WERI-Rb-1 (cell line): ENCODE measurements at regions not wholly inside any gene's neighbourhood (a gene's known extent, or its start where the extent isn't known, plus 50 kb on each side); places are given as distances from the start of the nearest gene placed in this dataset.

Source experiments
- DNase-seq: peaks from one replicate; pipeline ENCODE4 v3.0.0-alpha.2; 2020
- H3K27ac ChIP-seq: fragments of 250-450 bp; sonication (Bioruptor Pico); 2 replicates; pipeline ENCODE4 v1.5.1; 2020; ENCODE audit warnings: mild to moderate bottlenecking, moderate library complexity
- H3K27me3 ChIP-seq: fragments of 250-450 bp; sonication (Bioruptor Pico); 2 replicates; pipeline ENCODE4 v1.5.1; 2021; ENCODE audit warnings: mild to moderate bottlenecking, low read depth, moderate library complexity; ENCODE audit not compliant: insufficient read depth, severe bottlenecking
- H3K36me3 ChIP-seq: fragments of 250-450 bp; sonication (Bioruptor Pico); 2 replicates; pipeline ENCODE4 v1.5.1; 2020; ENCODE audit warnings: mild to moderate bottlenecking, moderate library complexity
- H3K4me3 ChIP-seq: 2 replicates; pipeline ENCODE4 v1.5.1; 2011; ENCODE audit warnings: low read depth, mild to moderate bottlenecking, control low read depth, low read length
- H3K9me3 ChIP-seq: fragments of 250-450 bp; sonication (Bioruptor Pico); 2 replicates; pipeline ENCODE4 v1.5.1; 2021; ENCODE audit warnings: mild to moderate bottlenecking, moderate library complexity; ENCODE audit not compliant: severe bottlenecking
- TF ChIP-seq, protein P1 (sequence below): IDR thresholded peaks from 2 replicates; pipeline ENCODE4 v1.5.1; 2011; ENCODE audit warnings: low read depth, mild to moderate bottlenecking, control low read depth, inconsistent platforms, low read length

DNA sequence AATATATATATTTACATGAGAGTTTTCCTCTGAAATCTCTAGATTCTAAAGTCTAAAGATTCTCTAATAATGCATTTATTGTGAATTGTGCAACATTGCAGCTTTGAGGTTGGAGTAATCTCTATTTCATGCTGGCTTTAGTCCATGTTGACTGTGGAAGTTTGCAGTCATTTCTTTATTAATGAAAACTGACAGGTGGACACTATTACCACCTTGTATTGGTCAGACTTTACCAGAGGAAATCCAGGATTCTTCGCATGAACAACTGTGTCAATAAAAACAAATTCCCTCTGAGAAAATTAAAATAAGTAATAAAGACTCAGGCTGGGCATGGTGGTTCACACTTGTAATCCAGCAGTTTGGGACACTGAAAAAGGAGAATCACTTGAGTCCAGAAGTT is 274.1 kb downstream of the SHQ1 start:
- no peaks in the 10 kb centered on the region for H3K27me3 ChIP-seq
- TF ChIP-seq, protein P1, sequence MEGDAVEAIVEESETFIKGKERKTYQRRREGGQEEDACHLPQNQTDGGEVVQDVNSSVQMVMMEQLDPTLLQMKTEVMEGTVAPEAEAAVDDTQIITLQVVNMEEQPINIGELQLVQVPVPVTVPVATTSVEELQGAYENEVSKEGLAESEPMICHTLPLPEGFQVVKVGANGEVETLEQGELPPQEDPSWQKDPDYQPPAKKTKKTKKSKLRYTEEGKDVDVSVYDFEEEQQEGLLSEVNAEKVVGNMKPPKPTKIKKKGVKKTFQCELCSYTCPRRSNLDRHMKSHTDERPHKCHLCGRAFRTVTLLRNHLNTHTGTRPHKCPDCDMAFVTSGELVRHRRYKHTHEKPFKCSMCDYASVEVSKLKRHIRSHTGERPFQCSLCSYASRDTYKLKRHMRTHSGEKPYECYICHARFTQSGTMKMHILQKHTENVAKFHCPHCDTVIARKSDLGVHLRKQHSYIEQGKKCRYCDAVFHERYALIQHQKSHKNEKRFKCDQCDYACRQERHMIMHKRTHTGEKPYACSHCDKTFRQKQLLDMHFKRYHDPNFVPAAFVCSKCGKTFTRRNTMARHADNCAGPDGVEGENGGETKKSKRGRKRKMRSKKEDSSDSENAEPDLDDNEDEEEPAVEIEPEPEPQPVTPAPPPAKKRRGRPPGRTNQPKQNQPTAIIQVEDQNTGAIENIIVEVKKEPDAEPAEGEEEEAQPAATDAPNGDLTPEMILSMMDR, result no peak
- no peak overlapping the region for H3K4me3 ChIP-seq
- no peaks in the 10 kb centered on the region for H3K36me3 ChIP-seq
- H3K9me3 ChIP-seq, result no peaks in the 10 kb centered on the region
- no peak overlapping the region for H3K27ac ChIP-seq
- DNase-seq, result no peak

DNA sequence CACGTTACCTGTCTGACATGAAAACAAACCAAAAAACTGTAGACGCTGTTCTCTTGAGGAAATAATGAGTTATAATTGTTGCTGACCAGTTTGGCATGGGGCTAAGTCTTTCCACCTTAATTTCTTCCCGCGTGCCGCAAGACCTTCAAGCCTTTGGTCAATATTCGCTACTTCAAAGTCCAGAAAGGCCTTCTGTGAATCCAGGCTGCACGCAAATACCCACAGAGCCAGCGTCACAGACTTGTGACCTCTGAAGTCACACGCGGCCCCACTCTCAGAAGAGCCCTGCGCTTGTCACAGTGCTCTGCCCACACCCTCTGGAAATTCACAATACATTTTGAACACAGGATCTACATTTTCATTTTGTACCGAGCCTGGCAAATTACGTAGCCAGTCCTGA is 275.2 kb downstream of the SHQ1 start:
- Histone ChIP-seq H3K27me3 (no peaks in the 10 kb centered on the region), H3K36me3 (no peaks in the 10 kb centered on the region), H3K9me3 (no peaks in the 10 kb centered on the region), H3K27ac (no peak overlapping the region), H3K4me3 (no peak overlapping the region)
- TF ChIP-seq, protein P1, result no peak
- DNase-seq, result no peak

DNA sequence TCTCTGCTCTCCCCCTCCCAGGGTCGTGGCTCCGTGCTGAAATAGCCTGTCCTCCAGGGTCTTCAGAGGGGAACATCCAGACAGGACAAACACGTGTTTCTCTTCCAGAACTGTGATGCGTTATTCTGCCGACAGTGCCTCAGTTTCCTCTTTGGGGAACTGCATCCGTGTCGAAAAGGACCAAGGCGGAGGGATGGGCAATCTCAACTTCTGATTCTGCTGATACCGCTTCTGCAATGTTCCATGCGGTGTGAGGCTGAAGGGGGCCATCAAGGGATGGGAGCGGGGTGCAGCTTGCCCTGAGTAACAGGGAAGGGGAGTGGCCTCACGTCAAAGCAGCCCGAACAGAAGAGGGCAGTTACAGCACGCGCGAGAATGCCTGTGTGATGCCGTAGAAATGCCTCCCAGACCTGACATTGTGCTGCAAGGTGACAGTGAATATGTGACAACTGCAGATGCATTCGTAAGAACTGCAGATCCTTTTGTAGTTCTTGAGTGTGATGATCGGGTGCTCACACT is 275.7 kb downstream of the SHQ1 start:
- Histone ChIP-seq H3K9me3 (no peaks in the 10 kb centered on the region), H3K27ac (no peak overlapping the region), H3K27me3 (no peaks in the 10 kb centered on the region), H3K4me3 (no peak overlapping the region), H3K36me3 (no peaks in the 10 kb centered on the region)
- TF ChIP-seq, protein P1, result no peak
- no peak for DNase-seq

DNA sequence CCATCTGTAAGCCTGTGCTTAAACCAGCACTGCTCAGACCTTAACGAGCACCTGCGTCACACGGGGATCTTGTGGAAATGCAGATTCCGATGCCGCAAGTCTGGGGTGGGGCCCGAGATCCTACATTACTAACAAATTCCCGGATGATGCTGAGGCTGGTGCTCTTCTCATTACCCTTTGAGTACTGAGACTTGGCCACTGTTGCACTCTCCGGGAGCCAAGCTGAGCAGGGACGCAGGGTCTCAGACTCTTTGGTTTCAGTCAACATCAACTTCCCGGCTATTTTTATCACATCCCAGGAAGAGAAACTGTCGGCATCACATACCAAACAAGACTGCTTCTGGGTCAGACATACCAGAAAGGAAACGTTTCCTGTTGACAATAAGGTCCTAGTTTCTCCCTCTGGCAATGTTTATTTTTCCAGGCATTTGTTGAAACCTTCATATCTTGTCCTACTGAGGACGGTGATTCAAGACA is 276.6 kb downstream of the SHQ1 start:
- Histone ChIP-seq H3K27ac (no peak overlapping the region), H3K9me3 (no peaks in the 10 kb centered on the region), H3K4me3 (no peak overlapping the region), H3K36me3 (no peaks in the 10 kb centered on the region), H3K27me3 (no peaks in the 10 kb centered on the region)
- DNase-seq, result no peak
- TF ChIP-seq, protein P1, result no peak

DNA sequence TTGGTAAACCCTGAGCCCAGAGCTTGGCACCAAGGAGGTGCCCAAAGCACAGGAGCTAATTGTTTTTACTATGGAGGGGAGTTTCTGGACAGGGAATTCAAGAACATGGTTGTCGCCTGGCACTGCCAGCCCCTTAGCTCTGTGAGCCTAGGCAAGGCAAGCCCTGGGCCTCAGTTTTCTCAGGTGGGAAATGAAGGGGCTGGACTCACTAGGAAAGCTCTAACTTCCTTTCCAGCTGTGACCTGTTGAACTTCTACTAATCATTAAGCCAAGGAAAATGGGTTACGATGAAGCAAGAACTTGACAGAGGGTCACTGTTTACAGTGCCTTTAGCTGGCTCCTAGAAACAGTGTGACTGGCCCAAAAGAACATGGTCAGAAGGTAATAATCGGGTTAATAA is 277.2 kb downstream of the SHQ1 start:
- no peaks in the 10 kb centered on the region for H3K27me3 ChIP-seq
- DNase-seq, result no peak
- TF ChIP-seq, protein P1, result no peak
- H3K36me3 ChIP-seq, result no peaks in the 10 kb centered on the region
- no peaks in the 10 kb centered on the region for H3K9me3 ChIP-seq
- H3K4me3 ChIP-seq, result no peak overlapping the region
- H3K27ac ChIP-seq, result no peak overlapping the region

DNA sequence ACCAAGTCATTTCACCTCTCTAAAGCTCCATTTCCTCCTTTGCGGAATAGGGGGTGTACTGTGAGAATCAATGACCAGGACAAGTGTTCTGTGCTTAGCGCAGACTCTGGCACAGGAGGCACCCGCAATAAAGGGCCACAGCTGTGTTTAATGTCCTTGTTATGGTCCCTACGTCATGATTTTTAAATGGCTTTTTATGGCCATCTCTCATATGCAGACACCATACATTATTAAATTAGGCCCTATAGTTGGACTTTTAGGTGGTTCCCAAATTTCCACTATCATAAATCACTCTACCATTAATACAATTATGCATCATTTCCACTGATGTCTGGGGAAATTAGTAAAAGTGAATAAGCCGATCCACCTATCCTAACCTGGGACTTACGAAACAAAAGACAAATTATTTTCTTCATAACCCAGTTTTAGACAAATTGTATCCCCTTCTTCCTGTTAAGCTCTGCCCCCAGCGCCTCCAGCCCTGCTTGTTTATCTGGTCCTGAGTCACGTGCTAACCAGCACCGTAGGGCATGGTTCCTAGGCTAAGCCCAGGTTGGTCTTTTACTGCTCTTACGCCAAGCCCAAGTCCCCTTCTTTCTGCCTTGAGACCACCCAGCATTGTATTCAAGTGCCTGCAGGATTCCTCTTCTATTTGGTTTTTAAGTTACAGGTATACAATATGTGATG is 278.3 kb downstream of the SHQ1 start:
- no peak overlapping the region for H3K4me3 ChIP-seq
- no peak overlapping the region for H3K27ac ChIP-seq
- no peaks in the 10 kb centered on the region for H3K36me3 ChIP-seq
- TF ChIP-seq, protein P1, result no peak
- H3K9me3 ChIP-seq, result no peaks in the 10 kb centered on the region
- DNase-seq, result no peak
- H3K27me3 ChIP-seq, result no peaks in the 10 kb centered on the region
